ENCODE measurements at regions not wholly inside any gene's neighbourhood (a gene's known extent, or its start where the extent isn't known, plus 50 kb on each side); places are given as distances from the start of the nearest gene placed in this dataset.

DNA sequence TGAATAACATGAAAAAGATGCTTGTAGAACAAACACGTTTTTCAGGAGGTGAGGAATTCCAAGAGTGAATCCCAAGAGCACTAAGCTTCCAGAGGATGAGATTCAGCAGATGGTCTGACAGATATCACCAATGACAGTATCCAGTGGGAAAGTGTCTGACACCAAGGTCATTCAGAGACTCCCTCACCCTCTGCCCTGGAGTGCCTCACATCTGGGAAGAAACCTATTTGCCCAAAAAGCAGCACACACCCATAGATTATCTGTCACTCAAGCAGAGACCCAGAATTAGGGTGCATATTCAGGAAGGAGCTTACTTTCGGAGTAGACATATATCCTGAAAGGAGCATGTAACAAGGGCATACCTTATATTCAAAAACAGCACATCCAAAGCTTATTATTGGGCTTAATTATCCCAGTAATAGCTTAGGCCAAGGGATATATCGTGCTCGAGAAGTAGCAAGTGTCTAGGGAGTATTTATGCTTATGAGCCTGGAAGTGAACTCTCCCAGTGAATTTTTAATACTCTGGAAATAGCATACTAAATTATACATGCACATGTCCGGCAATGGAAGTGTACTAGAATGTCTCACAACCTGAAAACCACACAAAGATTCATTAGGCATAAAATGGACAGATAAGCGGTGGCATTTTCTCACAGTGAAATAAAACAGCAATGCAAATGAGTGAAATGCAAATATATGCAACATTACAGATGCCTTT, 998.1 kb upstream of the TMEM132C start:
- Histone ChIP-seq H3K4me3 (no peak overlapping the region), H3K36me3 (no peaks in the 10 kb centered on the region), H3K9me3 (no peaks in the 10 kb centered on the region), H3K4me1 (no peaks in the 10 kb centered on the region), H3K27me3 (peaks cover 0 to 12% (median 0%) of the 10 kb centered on the region in 9 donors), H3K27ac (no peak overlapping the region)
- ATAC-seq (no peak), DNase-seq (no peak)
- TF ChIP-seq POLR2A (IDR thresholded peaks at IDR 0.05): no peak
- intact Hi-C loops (cut with DNase I): no loop called here
- WGBS, 4 donors: 62 to 70% (median 65%) methylated on average over 6 of the region's 6 CpGs

GRCh38 chr12:127270193-127270592, 996.8 kb upstream of the TMEM132C start:
- TF ChIP-seq POLR2A (IDR thresholded peaks at IDR 0.05): no peak
- no peak for TF ChIP-seq CTCF (IDR thresholded peaks at IDR 0.05)
- ATAC-seq (peak in 1 of 4 donors; percentile 79), DNase-seq (no peak)
- H3K27ac ChIP-seq: no peak overlapping the region
- H3K4me1 ChIP-seq: no peaks in the 10 kb centered on the region
- intact Hi-C loops (cut with DNase I): no loop called here
- WGBS, 4 donors: 62 to 83% (median 76%) methylated on average over 3 of the region's 3 CpGs
- no peaks in the 10 kb centered on the region for H3K9me3 ChIP-seq
- H3K36me3 ChIP-seq: no peaks in the 10 kb centered on the region
- H3K4me3 ChIP-seq: no peak overlapping the region
- peaks cover 0 to 12% (median 0%) of the 10 kb centered on the region in 9 donors for H3K27me3 ChIP-seq

GRCh38 chr12:127271776-127272175, 995.2 kb upstream of the TMEM132C start:
- ATAC-seq: no peak
- DNase-seq: no peak
- TF ChIP-seq CTCF (IDR thresholded peaks at IDR 0.05) (no peak), POLR2A (IDR thresholded peaks at IDR 0.05) (no peak)
- Histone ChIP-seq H3K9me3 (no peaks in the 10 kb centered on the region), H3K36me3 (no peaks in the 10 kb centered on the region), H3K4me3 (no peak overlapping the region), H3K27me3 (peaks cover 0 to 14% (median 0%) of the 10 kb centered on the region in 9 donors), H3K27ac (no peak overlapping the region), H3K4me1 (no peaks in the 10 kb centered on the region)
- WGBS, 4 donors: 88 to 94% (median 89%) methylated on average over 10 of the region's 10 CpGs
- intact Hi-C loops (cut with DNase I): no loop called here

DNA sequence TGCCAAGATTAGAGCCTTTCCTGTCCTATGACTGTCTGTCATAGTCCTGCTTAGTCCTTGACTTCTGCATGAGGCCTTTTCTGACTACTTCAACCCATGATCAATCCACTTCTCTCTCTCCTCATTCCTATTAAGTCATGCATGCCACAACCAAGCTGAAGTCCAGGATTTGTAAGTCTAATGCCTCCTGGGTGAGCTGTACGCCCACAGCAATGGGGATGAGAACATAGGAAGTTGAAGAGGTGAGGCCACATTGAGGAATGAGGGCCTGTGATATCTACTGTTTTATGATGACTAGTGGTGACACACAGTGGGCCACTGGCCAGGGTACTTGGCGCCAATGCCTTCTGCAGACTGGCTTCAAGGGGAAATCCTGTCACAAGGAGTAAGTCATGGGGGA, 994.1 kb upstream of the TMEM132C start:
- no peaks in the 10 kb centered on the region for H3K4me1 ChIP-seq
- H3K27me3 ChIP-seq: peaks cover 0 to 14% (median 0%) of the 10 kb centered on the region in 9 donors
- H3K9me3 ChIP-seq: no peaks in the 10 kb centered on the region
- no peaks in the 10 kb centered on the region for H3K36me3 ChIP-seq
- ATAC-seq (no peak), DNase-seq (no peak)
- TF ChIP-seq CTCF (IDR thresholded peaks at IDR 0.05) (no peak), POLR2A (IDR thresholded peaks at IDR 0.05) (no peak)
- H3K4me3 ChIP-seq: no peak overlapping the region
- 64 to 85% (median 77%) methylated on average over 2 of the region's 2 CpGs for WGBS, 4 donors
- intact Hi-C loops (cut with DNase I): no loop called here
- no peak overlapping the region for H3K27ac ChIP-seq

- intact Hi-C loops (cut with DNase I): no loop called here
- Histone ChIP-seq H3K27ac (no peak overlapping the region), H3K9me3 (no peaks in the 10 kb centered on the region), H3K4me1 (no peaks in the 10 kb centered on the region), H3K27me3 (peaks cover 0 to 21% (median 0%) of the 10 kb centered on the region in 9 donors), H3K4me3 (no peak overlapping the region), H3K36me3 (no peaks in the 10 kb centered on the region)
- TF ChIP-seq POLR2A (IDR thresholded peaks at IDR 0.05) (no peak), CTCF (IDR thresholded peaks at IDR 0.05) (no peak)
- ATAC-seq (no peak), DNase-seq (no peak)
- 84 to 95% (median 86%) methylated on average over 3 of the region's 3 CpGs for WGBS, 4 donors
Observed at GRCh38 chr12:127273626-127274025, 993.3 kb upstream of the TMEM132C start.

Measured in heart left ventricle (tissue), 16 donors.